CD4-positive, alpha-beta T cell (primary cell): ENCODE measurements at regions not wholly inside any gene's neighbourhood (a gene's known extent, or its start where the extent isn't known, plus 50 kb on each side); places are given as distances from the start of the nearest gene placed in this dataset.

ENCODE experiments used
- ATAC-seq: fragments of 200-7000 bp; cut with Tn5 transposase; one replicate; pipeline ENCODE4 v1.10.0; 2022; ENCODE audit warnings: mild to moderate bottlenecking; ENCODE audit not compliant: poor library complexity
- CTCF ChIA-PET: fragments of 350-600 bp; sonication (Branson Sonifier 250); formaldehyde crosslinking; loops from one replicate; lab custom pipeline; 2021; ENCODE audit warnings: antibody characterized with exemption, inconsistent platforms; lab: Charles Lee
- POLR2A ChIA-PET: fragments of 350-600 bp; sonication (Branson Sonifier 250); formaldehyde crosslinking; loops from one replicate; lab custom pipeline; 2021; ENCODE audit warnings: antibody characterized with exemption, inconsistent platforms; lab: Charles Lee
- DNase-seq, 14 experiments: peaks; one replicate each; pipeline ENCODE4 v3.0.0-alpha.2; 2013 to 2020; ENCODE audit warnings: mixed read lengths in 2 of 14
- H3K27ac ChIP-seq, 2 donors: one replicate each; pipeline versions ENCODE4 v1.5.1 to v1.7.0; 2013; ENCODE audit warnings: low read length in 2 of 2, low read depth in 1 of 2, mild to moderate bottlenecking in 1 of 2
- H3K27me3 ChIP-seq, 2 experiments: 1 replicate in 1 of 2; 2 replicates in 1 of 2; pipeline versions ENCODE4 v1.6.1 to v1.7.0; 2013; ENCODE audit warnings: low read length in 2 of 2, control low read depth in 1 of 2, mild to moderate bottlenecking in 1 of 2, moderate library complexity in 1 of 2; ENCODE audit not compliant: insufficient read depth in 2 of 2, control insufficient read depth in 1 of 2
- H3K36me3 ChIP-seq: one replicate; pipeline ENCODE4 v1.6.1; 2013; ENCODE audit warnings: low read length, control low read depth; ENCODE audit not compliant: insufficient read depth
- H3K4me1 ChIP-seq: one replicate; pipeline ENCODE4 v1.6.1; 2013; ENCODE audit warnings: low read length, control low read depth; ENCODE audit not compliant: insufficient read depth
- H3K4me3 ChIP-seq: one replicate; pipeline ENCODE4 v1.5.1; 2013; ENCODE audit warnings: mild to moderate bottlenecking, low read length, moderate library complexity
- H3K9me3 ChIP-seq, 2 experiments: 1 replicate in 1 of 2; 2 replicates in 1 of 2; pipeline versions ENCODE4 v1.6.1 to v1.7.0; 2013; ENCODE audit warnings: low read length in 2 of 2, mild to moderate bottlenecking in 2 of 2, control low read depth in 1 of 2, moderate library complexity in 1 of 2; ENCODE audit not compliant: control insufficient read depth in 1 of 2, insufficient read depth in 1 of 2
- H3K27ac Mint-ChIP-seq: one replicate; pipeline ENCODE4 v1.8.0; 2020; ENCODE audit warnings: mixed read lengths
- H3K27me3 Mint-ChIP-seq: one replicate; pipeline ENCODE4 v1.8.0; 2021; ENCODE audit warnings: mixed read lengths
- H3K36me3 Mint-ChIP-seq: one replicate; pipeline ENCODE4 v1.8.0; 2021; ENCODE audit warnings: low read depth, mixed read lengths
- H3K4me1 Mint-ChIP-seq: one replicate; pipeline ENCODE4 v1.8.0; 2021; ENCODE audit warnings: low read depth, mixed read lengths
- H3K4me3 Mint-ChIP-seq: one replicate; pipeline ENCODE4 v1.8.0; 2020; ENCODE audit warnings: mild to moderate bottlenecking, mixed read lengths
- H3K9me3 Mint-ChIP-seq: one replicate; pipeline ENCODE4 v1.8.0; 2020; ENCODE audit warnings: mixed read lengths
- CTCF ChIP-seq: fragments of 200-600 bp; IDR thresholded peaks from one replicate; pipeline ENCODE4 v1.8.0; 2022; ENCODE audit warnings: antibody characterized with exemption, mild to moderate bottlenecking
- intact Hi-C, 2 experiments: fragments of 100-400 bp; cut with DNase I in 1 of 2; cut with micrococcal nuclease in 1 of 2; formaldehyde crosslinking; loops; one replicate each; pipeline versions ENCODE4 v1.15.1 to v1.9.0; 2023 to 2025; cut with DNase I, micrococcal nuclease

GRCh38 chr5:118311103-118311819 is 677.1 kb downstream of the DTWD2 start:
- H3K4me1 Mint-ChIP-seq = no peaks in the 10 kb centered on the region
- ATAC-seq = no peak

GRCh38 chr5:118310401-118310800 is 677.9 kb downstream of the DTWD2 start:
- no peaks in the 10 kb centered on the region for H3K4me1 ChIP-seq
- DNase-seq (no peak), ATAC-seq (no peak)
- ChIA-PET CTCF (no interaction called here), POLR2A (no interaction called here)
- peaks cover 0 to 5% of the 10 kb centered on the region in 2 experiments for H3K9me3 ChIP-seq
- Mint-ChIP-seq H3K27me3 (no peaks in the 10 kb centered on the region), H3K36me3 (no peaks in the 10 kb centered on the region), H3K4me1 (no peaks in the 10 kb centered on the region), H3K9me3 (peaks cover 8% of the 10 kb centered on the region), H3K4me3 (no peak overlapping the region), H3K27ac (no peak overlapping the region)
- H3K4me3 ChIP-seq = no peak overlapping the region
- intact Hi-C loops = no loop called here
- TF ChIP-seq CTCF = no peak
- H3K27ac ChIP-seq = no peak overlapping the region
- no peaks in the 10 kb centered on the region for H3K27me3 ChIP-seq
- H3K36me3 ChIP-seq = no peaks in the 10 kb centered on the region

More at GRCh38 chr5:118311103-118311819, 677.1 kb downstream of the DTWD2 start:
- Histone ChIP-seq H3K27me3 (no peaks in the 10 kb centered on the region), H3K36me3 (no peaks in the 10 kb centered on the region), H3K27ac (no peak overlapping the region), H3K4me3 (no peak overlapping the region), H3K4me1 (no peaks in the 10 kb centered on the region), H3K9me3 (peaks cover 0 to 5% of the 10 kb centered on the region in 2 experiments)
- no peak for DNase-seq
- Mint-ChIP-seq H3K27me3 (no peaks in the 10 kb centered on the region), H3K9me3 (peaks cover 5% of the 10 kb centered on the region), H3K27ac (no peak overlapping the region), H3K4me3 (no peak overlapping the region), H3K36me3 (no peaks in the 10 kb centered on the region)
- CTCF ChIA-PET = no interaction called here
- intact Hi-C loops = no loop called here
- TF ChIP-seq CTCF = no peak
- POLR2A ChIA-PET = no interaction called here

- no peak overlapping the region for H3K4me3 Mint-ChIP-seq
- intact Hi-C loops = no loop called here
- H3K36me3 Mint-ChIP-seq = no peaks in the 10 kb centered on the region
- ATAC-seq = no peak
- Histone ChIP-seq H3K4me1 (no peaks in the 10 kb centered on the region), H3K27me3 (no peaks in the 10 kb centered on the region), H3K9me3 (peaks cover 0 to under 1% of the 10 kb centered on the region in 2 experiments), H3K27ac (no peak overlapping the region), H3K36me3 (no peaks in the 10 kb centered on the region), H3K4me3 (no peak overlapping the region)
- H3K4me1 Mint-ChIP-seq = no peaks in the 10 kb centered on the region
- ChIA-PET POLR2A (no interaction called here), CTCF (no interaction called here)
- DNase-seq = no peak
- no peaks in the 10 kb centered on the region for H3K27me3 Mint-ChIP-seq
- H3K27ac Mint-ChIP-seq = no peak overlapping the region
- peaks cover 11% of the 10 kb centered on the region for H3K9me3 Mint-ChIP-seq
- TF ChIP-seq CTCF = no peak
Observed at GRCh38 chr5:118303296-118303695, 685.1 kb downstream of the DTWD2 start.
